ENCODE measurements at regions not wholly inside any gene's neighbourhood (a gene's known extent, or its start where the extent isn't known, plus 50 kb on each side); places are given as distances from the start of the nearest gene placed in this dataset.

- TF ChIP-seq GATA1 (IDR thresholded peaks at IDR 0.05; ENCODE audit: low read depth, low read length) (no peak), POLR2A (IDR thresholded peaks at IDR 0.05; ENCODE audit: low read length) (no peak)
These were observed 73.5 kb downstream of the FOXL1 start for GRCh38 chr16:86651823-86652222.

Data from erythroblast (primary cell).